Colonic mucosa (tissue), 4 donors: ENCODE measurements at regions not wholly inside any gene's neighbourhood (a gene's known extent, or its start where the extent isn't known, plus 50 kb on each side); places are given as distances from the start of the nearest gene placed in this dataset.

Source experiments
- DNase-seq: peaks from one replicate; pipeline ENCODE4 v3.0.0-alpha.2; 2020
- H3K27ac ChIP-seq: fragments of 200-600 bp; one replicate; pipeline ENCODE4 v1.8.0; 2021
- H3K27me3 ChIP-seq: fragments of 200-600 bp; one replicate; pipeline ENCODE4 v1.8.0; 2021
- H3K36me3 ChIP-seq: fragments of 200-600 bp; one replicate; pipeline ENCODE4 v1.8.0; 2021
- H3K4me1 ChIP-seq: fragments of 200-600 bp; one replicate; pipeline ENCODE4 v1.8.0; 2021; ENCODE audit warnings: mild to moderate bottlenecking
- H3K4me3 ChIP-seq: fragments of 200-600 bp; one replicate; pipeline ENCODE4 v1.8.0; 2021
- H3K9ac ChIP-seq, 2 donors: one replicate each; pipeline ENCODE4 v1.7.0; 2013; ENCODE audit warnings: control low read depth in 2 of 2, low read depth in 2 of 2, low read length in 2 of 2
- H3K9me3 ChIP-seq: fragments of 200-600 bp; one replicate; pipeline ENCODE4 v1.8.0; 2021
- CTCF ChIP-seq: fragments of 200-600 bp; IDR thresholded peaks from one replicate; pipeline ENCODE4 v1.8.0; 2022; ENCODE audit warnings: antibody characterized with exemption, mild to moderate bottlenecking
- intact Hi-C: fragments of 100-400 bp; cut with DNase I; formaldehyde crosslinking; loops from one replicate; pipeline ENCODE4 v1.14.1; 2022
- donor health status: healthy.
- donor health status: DM: no; HTN: no; CAD: no.
- donor health status: DM: no; HTN: no; CAD: no.

- H3K9me3 ChIP-seq: no peaks in the 10 kb centered on the region
- H3K4me3 ChIP-seq: no peak overlapping the region
- H3K27me3 ChIP-seq: no peaks in the 10 kb centered on the region
- H3K9ac ChIP-seq: no peak overlapping the region
- TF ChIP-seq CTCF: no peak
- H3K27ac ChIP-seq: no peak overlapping the region
- no peak for DNase-seq
- intact Hi-C loops: no loop called here
- H3K36me3 ChIP-seq: no peaks in the 10 kb centered on the region
- H3K4me1 ChIP-seq: no peaks in the 10 kb centered on the region
Measured at GRCh38 chr13:111867657-111868056, 199.3 kb upstream of the SOX1 start.

- no peaks in the 10 kb centered on the region for H3K4me1 ChIP-seq
- TF ChIP-seq CTCF: no peak
- H3K36me3 ChIP-seq: no peaks in the 10 kb centered on the region
- no peak overlapping the region for H3K4me3 ChIP-seq
- H3K27ac ChIP-seq: no peak overlapping the region
- no peak for DNase-seq
- intact Hi-C loops: no loop called here
- no peaks in the 10 kb centered on the region for H3K27me3 ChIP-seq
- H3K9me3 ChIP-seq: no peaks in the 10 kb centered on the region
- H3K9ac ChIP-seq: no peak overlapping the region
Measured at GRCh38 chr13:111868716-111869115, 198.2 kb upstream of the SOX1 start.

GRCh38 chr13:111872475-111873150 is 194.3 kb upstream of the SOX1 start:
- intact Hi-C loops: no loop called here
- H3K9ac ChIP-seq: no peak overlapping the region

GRCh38 chr13:111873676-111874178 is 193.2 kb upstream of the SOX1 start:
- Histone ChIP-seq H3K9me3 (no peaks in the 10 kb centered on the region), H3K4me3 (no peak overlapping the region), H3K9ac (no peak overlapping the region), H3K27me3 (no peaks in the 10 kb centered on the region), H3K4me1 (no peaks in the 10 kb centered on the region), H3K36me3 (no peaks in the 10 kb centered on the region), H3K27ac (no peak overlapping the region)
- intact Hi-C loops: no loop called here
- TF ChIP-seq CTCF: no peak
- DNase-seq: no peak

More at GRCh38 chr13:111872475-111873150, 194.3 kb upstream of the SOX1 start:
- Histone ChIP-seq H3K36me3 (no peaks in the 10 kb centered on the region), H3K27ac (no peak overlapping the region), H3K4me3 (no peak overlapping the region), H3K4me1 (no peaks in the 10 kb centered on the region), H3K9me3 (no peaks in the 10 kb centered on the region), H3K27me3 (no peaks in the 10 kb centered on the region)
- TF ChIP-seq CTCF: no peak
- no peak for DNase-seq

- Histone ChIP-seq H3K9me3 (no peaks in the 10 kb centered on the region), H3K4me3 (no peak overlapping the region), H3K4me1 (no peaks in the 10 kb centered on the region), H3K27ac (no peak overlapping the region), H3K27me3 (no peaks in the 10 kb centered on the region), H3K9ac (no peak overlapping the region), H3K36me3 (no peaks in the 10 kb centered on the region)
- DNase-seq: no peak
- TF ChIP-seq CTCF: no peak
- intact Hi-C loops: no loop called here
Measured at GRCh38 chr13:111874981-111875380, 192.0 kb upstream of the SOX1 start.
